ENCODE measurements at regions not wholly inside any gene's neighbourhood (a gene's known extent, or its start where the extent isn't known, plus 50 kb on each side); places are given as distances from the start of the nearest gene placed in this dataset.
"Not testable (repeated sequence)": the region's sequence is repeated elsewhere in the genome, so short reads cannot be mapped to it uniquely, and the experiment has no call there.

DNA sequence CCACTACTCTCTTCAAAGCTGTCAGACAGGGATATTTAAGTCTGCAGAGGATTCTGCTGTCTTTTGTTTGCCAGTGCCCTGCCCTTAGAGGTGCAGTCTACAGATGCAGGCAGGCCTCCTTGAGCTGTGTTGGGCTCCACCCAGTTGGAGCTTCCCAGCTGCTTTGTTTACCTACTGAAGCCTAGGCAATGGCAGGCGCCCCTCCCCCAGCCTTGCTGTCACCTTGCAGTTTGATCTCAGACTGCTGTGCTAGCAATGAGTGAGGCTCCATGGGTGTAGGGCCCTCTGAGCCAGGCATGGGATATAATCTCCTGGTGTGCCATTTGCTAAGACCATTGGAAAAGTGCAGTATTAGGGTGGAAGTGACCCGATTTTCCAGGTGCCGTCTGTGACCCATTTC, 151.3 kb upstream of the CCZ1B start:
- H3K4me1 ChIP-seq; DNase-seq (ENCODE audit: extremely low spot score); H3K27ac ChIP-seq (replicated peaks in 1 of 4); H3K4me3 ChIP-seq; H3K36me3 ChIP-seq; H3K9me3 ChIP-seq; intact Hi-C loops (cut with DNase I); H3K27me3 ChIP-seq: not testable (repeated sequence)
- WGBS: 100% methylated on average over 3 of the region's 3 CpGs

DNA sequence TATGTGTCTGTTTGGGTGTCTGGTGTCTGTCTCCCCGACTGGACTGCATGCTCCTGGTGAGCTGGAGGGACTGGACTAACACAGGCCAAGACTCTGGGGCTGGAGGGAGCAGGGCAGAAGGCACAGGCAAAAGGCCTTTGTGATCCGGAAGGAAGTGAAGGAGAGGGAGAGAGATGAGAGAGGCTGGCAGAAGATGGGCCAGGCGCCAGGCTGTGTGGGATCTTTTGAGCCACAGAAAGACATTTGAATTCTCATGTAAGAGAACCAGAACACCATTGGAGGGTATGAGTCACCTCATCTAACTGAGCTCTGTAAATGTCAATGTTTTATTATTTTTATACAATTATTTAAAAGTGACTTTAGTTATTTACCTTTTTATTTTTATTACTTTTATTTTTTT, 152.3 kb upstream of the CCZ1B start:
- whole genome bisulfite sequencing: 81% methylated on average over 3 of the region's 3 CpGs
- intact Hi-C loops (cut with DNase I); H3K36me3 ChIP-seq; H3K27ac ChIP-seq (replicated peaks in 1 of 4); H3K4me3 ChIP-seq; H3K4me1 ChIP-seq; H3K9me3 ChIP-seq; H3K27me3 ChIP-seq; DNase-seq (ENCODE audit: extremely low spot score): not testable (repeated sequence)

DNA sequence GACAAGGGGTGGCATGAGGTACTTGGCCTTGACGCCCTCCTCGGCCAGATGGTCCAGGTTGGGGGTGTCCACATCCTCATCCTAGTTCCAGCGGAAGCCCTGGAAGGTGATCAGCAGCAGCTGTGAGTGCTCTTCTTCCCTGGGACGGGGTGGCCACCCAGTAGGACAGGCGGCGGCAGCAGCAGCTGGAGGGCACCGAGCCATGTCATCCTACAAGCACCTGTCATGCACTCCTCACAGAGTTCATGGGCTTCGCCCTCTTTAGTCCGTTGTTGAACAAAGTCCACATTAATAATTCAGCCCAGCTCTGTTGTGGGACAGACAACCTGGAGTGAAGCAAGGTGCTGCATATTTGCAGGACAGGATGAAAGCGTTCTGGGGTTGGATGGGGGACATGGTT, 153.4 kb upstream of the CCZ1B start:
- intact Hi-C loops (cut with DNase I); DNase-seq (ENCODE audit: extremely low spot score); H3K36me3 ChIP-seq; H3K27ac ChIP-seq (replicated peaks in 1 of 4); H3K4me1 ChIP-seq; H3K4me3 ChIP-seq; H3K9me3 ChIP-seq; H3K27me3 ChIP-seq: not testable (repeated sequence)
- 93% methylated on average over 10 of the region's 10 CpGs for WGBS

DNA sequence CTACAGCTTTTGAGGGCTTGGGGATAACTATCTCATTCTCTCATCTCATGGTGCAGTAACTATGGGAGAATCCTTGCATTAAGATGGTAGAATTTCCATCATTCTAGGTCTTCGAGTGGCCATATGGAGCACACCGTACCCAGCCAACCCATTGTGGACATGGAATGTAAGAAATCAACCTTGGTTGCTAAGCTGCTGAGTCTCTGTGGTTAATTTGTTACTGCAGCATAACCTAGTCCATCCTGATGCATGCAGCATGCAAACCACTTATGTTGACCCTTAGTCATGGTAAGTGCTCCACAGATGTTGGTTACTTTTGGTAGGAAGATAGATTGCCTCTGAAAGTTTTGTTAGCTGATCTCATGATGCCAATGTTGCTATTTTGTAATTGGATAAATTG, 156.3 kb upstream of the CCZ1B start:
- intact Hi-C loops (cut with DNase I); H3K9me3 ChIP-seq; H3K27ac ChIP-seq (replicated peaks in 1 of 4); H3K4me3 ChIP-seq; H3K4me1 ChIP-seq; DNase-seq (ENCODE audit: extremely low spot score); H3K36me3 ChIP-seq; H3K27me3 ChIP-seq: not testable (repeated sequence)
- 60% methylated on average over 2 of the region's 2 CpGs for WGBS

DNA sequence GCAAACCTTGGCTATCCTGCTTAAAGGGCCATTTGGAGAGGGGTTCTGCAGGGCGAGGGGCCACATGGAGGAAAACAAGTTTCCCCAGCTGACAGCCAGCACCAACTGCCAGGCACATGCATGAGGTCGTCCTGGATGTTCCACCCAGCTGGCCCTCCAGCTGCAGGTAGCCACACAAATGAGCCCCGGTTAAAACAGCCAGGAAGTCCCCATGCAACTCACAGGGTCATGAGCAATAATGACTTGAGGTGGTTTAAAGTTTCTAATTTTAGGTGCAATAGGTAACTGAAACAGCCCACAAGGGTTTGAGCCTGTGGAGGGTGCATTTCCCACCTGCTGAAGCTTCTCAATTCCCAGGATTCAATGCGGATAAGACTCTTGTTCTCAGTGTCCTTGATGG, 160.8 kb upstream of the CCZ1B start:
- 86% methylated on average over 3 of the region's 4 CpGs for WGBS
- H3K27ac ChIP-seq (replicated peaks in 1 of 4); intact Hi-C loops (cut with DNase I): not testable (repeated sequence)

DNA sequence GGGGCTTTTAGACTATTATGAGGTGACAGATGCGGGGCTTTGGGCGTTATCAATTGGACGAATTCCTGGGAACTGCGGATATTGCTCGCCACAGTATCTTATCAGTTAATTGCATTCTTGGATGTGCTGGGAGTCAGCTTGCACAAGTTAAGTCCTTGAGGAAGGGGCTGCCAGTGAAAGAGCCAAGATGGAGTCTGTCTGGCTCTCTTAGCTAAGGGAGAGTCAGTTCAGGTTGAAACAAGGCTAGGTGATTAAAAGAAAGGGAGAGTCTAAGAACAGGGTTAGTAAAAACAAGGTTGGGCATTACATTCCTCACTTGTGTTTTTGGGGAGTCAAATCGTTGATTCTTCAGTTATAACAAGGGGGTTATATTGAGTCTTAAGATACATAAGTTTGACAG, 162.5 kb upstream of the CCZ1B start:
- H3K9me3 ChIP-seq; intact Hi-C loops (cut with DNase I); H3K27ac ChIP-seq (replicated peaks in 1 of 4); H3K27me3 ChIP-seq; H3K4me3 ChIP-seq; H3K4me1 ChIP-seq; H3K36me3 ChIP-seq; DNase-seq (ENCODE audit: extremely low spot score): not testable (repeated sequence)
- WGBS: 66% methylated on average over 6 of the region's 6 CpGs

More for the DNA sequence above, 160.8 kb upstream of the CCZ1B start:
- DNase-seq (ENCODE audit: extremely low spot score); H3K9me3 ChIP-seq; H3K36me3 ChIP-seq; H3K4me1 ChIP-seq; H3K4me3 ChIP-seq; H3K27me3 ChIP-seq: not testable (repeated sequence)

DNA sequence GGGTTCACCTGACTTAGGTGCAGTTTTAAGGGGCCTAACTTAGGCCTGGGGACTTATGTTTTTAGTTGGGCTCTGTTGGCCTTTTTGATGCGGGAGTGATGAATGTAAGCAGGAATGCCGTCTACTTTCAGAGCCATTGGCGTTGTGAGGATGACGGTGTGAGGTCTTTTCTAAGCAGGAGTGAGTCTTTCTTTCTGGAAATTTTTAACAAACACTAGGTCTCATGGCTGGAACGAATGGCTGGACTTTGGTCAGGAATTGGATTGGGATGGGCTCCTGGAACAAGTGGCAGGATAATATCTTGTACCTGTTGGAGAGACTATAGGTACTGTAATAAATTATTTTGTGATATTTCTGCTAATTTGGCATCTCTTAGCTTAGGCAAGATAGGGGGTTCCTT, 163.9 kb upstream of the CCZ1B start:
- H3K4me1 ChIP-seq; intact Hi-C loops (cut with DNase I); H3K27ac ChIP-seq (replicated peaks in 1 of 4); H3K4me3 ChIP-seq; H3K36me3 ChIP-seq; DNase-seq (ENCODE audit: extremely low spot score); H3K27me3 ChIP-seq; H3K9me3 ChIP-seq: not testable (repeated sequence)
- 85% methylated on average over 5 of the region's 5 CpGs for WGBS

DNA sequence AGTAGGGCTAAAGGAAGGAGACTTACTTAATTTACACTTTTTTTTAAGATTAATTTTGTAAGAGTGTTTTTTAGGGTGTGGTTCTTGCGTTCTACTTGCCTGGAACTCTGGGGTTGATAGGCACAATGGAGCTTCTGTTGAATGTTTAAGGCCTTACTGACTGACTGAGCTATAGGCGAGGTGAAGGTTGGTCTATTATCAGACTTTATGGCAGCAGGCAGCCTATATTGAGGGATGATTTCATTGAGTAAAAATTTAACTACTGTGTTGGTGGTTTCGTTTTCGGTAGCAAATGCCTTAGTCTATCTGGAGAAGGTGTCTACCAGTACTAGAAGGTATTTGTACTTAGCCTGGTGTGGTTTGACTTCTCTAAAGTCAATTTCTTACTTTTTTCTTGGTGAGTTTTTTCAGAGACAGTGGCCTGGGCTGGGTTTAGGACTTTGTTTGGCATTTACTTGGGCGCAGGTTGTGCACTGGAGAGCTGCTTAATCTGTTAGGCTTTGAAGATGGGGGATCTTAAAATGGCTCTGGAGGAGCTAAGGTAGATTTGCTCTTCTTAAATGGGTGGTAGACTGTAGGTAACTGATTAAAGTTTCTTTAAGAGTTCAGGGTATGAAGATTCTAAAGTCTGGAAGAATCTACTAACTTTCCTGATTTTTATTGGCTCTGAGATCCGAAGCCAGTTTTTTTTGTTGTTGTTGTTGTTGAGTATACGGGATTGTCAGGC, 164.5 kb upstream of the CCZ1B start:
- H3K27me3 ChIP-seq; intact Hi-C loops (cut with DNase I): not testable (repeated sequence)
- WGBS: 72% methylated on average over 7 of the region's 7 CpGs

DNA sequence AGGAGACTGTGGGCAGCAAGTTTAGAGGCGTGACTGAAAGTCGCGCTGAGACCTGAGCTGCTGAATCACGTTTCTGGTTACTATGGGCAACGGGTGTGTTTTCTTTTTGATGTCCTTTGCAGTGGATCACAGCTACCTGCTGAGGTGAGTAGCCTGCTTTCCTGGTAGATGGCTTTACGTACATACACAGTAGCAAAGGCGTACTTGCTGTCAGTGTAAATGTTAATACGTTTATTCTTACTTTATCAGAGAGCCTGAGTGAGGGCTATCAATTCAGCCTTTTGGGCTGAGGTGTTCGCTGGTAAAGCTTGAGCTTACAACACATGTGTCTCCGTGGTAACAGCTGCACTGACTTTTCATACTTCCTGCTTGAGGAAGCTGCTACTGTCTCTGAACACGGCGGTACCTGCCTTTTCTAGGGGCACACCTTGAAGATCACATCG, 165.1 kb upstream of the CCZ1B start:
- DNase-seq (ENCODE audit: extremely low spot score); H3K4me1 ChIP-seq; H3K4me3 ChIP-seq; intact Hi-C loops (cut with DNase I); H3K27me3 ChIP-seq; H3K9me3 ChIP-seq; H3K36me3 ChIP-seq; H3K27ac ChIP-seq (replicated peaks in 1 of 4): not testable (repeated sequence)
- WGBS: 45% methylated on average over 13 of the region's 13 CpGs

More for the DNA sequence above, 164.5 kb upstream of the CCZ1B start:
- not testable (repeated sequence) for DNase-seq (ENCODE audit: extremely low spot score); H3K27ac ChIP-seq (replicated peaks in 1 of 4); H3K9me3 ChIP-seq; H3K4me3 ChIP-seq; H3K4me1 ChIP-seq; H3K36me3 ChIP-seq

DNA sequence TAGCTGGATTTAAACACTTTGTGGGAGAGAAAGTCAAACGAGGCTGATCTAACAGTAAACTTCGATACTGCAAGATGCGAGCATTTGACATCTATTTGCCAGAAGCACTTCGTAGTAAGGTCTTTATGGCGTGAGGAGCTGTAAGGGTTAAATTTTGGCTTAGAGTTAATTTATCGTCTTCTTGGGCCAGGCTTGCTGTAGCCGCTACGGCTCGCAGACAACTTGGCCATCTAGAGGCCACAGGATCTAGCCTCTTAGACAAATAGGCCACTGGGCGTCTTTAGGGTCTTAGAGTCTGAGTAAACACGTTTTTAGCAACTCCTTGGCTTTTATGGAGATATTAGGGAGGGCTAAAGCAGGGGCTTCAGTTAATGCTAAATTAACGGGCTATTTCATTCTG, 165.6 kb upstream of the CCZ1B start:
- H3K27me3 ChIP-seq; H3K4me3 ChIP-seq; H3K4me1 ChIP-seq; DNase-seq (ENCODE audit: extremely low spot score); H3K27ac ChIP-seq (replicated peaks in 1 of 4); H3K9me3 ChIP-seq; intact Hi-C loops (cut with DNase I); H3K36me3 ChIP-seq: not testable (repeated sequence)
- 43% methylated on average over 12 of the region's 12 CpGs for WGBS

DNA sequence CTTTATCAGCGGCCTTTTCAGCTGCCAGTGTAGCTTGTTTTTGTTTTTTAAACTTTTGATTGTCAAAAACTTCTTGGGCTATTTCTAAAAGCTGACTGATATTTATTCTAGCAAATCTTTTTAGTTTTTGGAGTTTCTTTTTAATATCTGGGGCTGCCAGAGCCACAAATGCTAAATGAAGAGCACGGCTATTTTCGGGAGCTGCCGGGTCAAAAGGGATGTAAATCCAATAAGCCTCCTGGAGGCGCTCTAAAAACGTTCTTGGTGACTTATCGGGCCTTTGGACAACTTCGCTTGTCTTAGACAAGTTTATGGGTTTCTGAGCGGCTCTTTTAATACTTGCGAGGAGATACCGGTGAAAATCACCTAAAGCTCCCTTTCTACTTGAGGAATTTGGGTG, 166.1 kb upstream of the CCZ1B start:
- H3K27ac ChIP-seq (replicated peaks in 1 of 4); H3K27me3 ChIP-seq; DNase-seq (ENCODE audit: extremely low spot score); intact Hi-C loops (cut with DNase I); H3K9me3 ChIP-seq; H3K4me3 ChIP-seq; H3K36me3 ChIP-seq; H3K4me1 ChIP-seq: not testable (repeated sequence)
- WGBS: 77% methylated on average over 11 of the region's 11 CpGs

DNA sequence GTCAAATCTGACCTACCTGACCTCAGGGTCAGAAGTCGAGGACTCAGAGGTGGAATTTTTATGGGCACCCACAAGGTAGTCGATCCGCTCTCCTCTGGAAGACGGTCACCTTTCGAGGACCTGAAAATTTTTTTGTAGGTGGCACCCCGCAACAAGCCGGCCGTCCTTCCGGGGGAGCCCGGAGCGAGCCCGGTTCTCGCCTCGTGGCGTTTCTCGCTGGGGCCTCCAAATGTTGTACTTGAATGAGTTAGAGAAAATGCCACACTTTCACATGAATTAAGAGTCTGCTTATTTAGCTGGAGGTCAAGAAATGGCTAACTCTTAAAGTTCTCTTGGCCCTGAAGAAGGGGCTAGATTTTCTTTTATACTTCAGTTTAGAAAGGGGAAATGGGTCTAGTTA, 169.0 kb upstream of the CCZ1B start:
- DNase-seq (ENCODE audit: extremely low spot score); H3K27ac ChIP-seq (replicated peaks in 1 of 4); H3K36me3 ChIP-seq; H3K9me3 ChIP-seq; intact Hi-C loops (cut with DNase I); H3K4me1 ChIP-seq; H3K4me3 ChIP-seq; H3K27me3 ChIP-seq: not testable (repeated sequence)
- 96% methylated on average over 10 of the region's 16 CpGs for WGBS

DNA sequence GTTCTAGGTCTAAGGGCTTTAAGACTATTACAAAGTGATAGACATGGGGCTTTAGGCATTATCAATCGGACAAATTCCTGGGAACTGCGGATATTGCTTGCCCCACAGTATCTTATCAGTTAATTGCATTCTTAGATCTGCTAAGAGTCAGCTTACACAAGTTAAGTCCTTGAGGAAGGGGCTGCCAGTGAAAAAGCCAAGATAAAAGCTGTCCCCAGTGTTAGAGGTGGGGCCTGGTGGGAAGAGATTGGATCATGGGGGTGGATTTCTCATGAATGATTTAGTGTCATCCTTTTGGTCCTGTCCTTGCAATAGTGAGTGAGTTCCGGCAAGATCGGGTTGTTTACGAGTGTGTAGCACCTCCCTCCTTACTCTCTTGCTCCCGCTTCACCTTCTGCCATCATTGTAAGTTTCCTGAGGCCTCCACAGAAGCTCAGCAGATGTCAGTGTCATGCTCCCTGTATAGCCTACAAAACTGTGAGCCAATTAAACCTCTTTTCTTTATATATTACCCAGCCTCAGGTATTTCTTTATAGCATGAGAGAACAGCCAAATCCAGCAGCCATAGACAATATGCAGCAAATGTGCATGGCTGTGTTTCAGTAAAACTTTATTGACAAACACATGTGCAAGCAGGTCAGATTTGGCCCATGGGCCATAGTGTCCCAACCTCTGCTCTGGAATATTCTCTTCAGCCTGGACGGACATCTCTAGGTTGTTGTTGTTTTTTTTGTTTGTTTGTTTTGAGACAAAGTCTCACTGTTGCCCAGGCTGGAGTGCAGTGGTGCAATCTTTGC, 169.6 kb upstream of the CCZ1B start:
- H3K27ac ChIP-seq (replicated peaks in 1 of 4); H3K4me3 ChIP-seq; H3K4me1 ChIP-seq; H3K36me3 ChIP-seq; intact Hi-C loops (cut with DNase I); H3K9me3 ChIP-seq; H3K27me3 ChIP-seq; DNase-seq (ENCODE audit: extremely low spot score): not testable (repeated sequence)
- 69% methylated on average over 7 of the region's 7 CpGs for WGBS

All from esophagus muscularis mucosa (tissue), 4 donors.